ENCODE measurements at regions not wholly inside any gene's neighbourhood (a gene's known extent, or its start where the extent isn't known, plus 50 kb on each side); places are given as distances from the start of the nearest gene placed in this dataset.
"Not testable (repeated sequence)": the region's sequence is repeated elsewhere in the genome, so short reads cannot be mapped to it uniquely, and the experiment has no call there.

DNA sequence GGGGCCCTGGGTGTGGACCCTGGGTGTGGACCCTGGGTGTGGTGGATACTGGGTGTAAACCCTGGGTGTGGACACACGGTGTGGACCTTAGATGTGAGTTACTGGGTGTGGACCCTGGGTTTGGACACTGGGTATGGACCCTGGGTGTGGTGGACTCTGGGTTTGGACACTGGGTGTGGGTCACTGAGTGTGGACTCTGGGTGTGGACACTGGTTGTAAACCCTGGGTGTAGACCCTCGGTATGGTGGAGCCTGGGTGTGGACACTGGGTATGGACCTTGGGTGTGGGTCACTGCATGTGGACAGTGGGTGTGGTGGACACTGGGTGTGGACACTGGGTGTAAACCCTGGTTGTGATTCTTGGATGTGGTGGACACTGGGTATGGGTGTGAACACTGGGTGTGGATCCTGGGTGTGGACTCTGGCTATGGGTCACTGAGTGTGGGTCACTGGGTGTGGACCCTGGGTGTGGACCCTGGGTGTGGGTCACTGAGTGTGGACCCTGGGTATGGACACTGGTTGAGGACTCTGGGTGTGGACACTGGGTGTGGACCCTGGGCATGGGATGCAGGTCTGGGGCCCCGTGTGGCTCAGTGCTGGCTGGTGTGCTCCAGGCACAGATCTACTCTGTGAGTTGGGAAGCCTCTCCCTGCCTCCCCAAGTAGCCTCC, 356.2 kb downstream of the GLRX3 start:
- DNase-seq: no peak

DNA sequence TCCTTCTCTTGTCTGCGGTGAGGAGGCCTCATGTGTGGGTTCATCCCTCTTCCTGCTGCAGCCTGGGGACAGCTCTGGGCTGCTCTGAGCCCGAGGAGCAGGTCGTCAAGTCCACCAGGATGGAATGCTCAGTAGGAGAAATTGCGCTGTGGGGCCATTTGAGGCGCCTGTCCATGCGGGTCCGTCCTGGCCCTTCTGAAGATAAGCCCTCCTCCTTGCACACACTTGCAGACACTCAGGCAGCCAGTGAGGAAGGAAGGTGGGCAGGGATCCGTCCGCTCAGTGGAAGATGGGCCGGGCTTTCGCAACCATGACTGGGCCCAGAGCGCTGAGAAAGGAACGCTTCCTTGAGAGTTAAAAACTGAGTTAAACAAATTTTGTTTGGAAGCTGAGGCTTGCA, 356.8 kb downstream of the GLRX3 start:
- DNase-seq: no peak

DNA sequence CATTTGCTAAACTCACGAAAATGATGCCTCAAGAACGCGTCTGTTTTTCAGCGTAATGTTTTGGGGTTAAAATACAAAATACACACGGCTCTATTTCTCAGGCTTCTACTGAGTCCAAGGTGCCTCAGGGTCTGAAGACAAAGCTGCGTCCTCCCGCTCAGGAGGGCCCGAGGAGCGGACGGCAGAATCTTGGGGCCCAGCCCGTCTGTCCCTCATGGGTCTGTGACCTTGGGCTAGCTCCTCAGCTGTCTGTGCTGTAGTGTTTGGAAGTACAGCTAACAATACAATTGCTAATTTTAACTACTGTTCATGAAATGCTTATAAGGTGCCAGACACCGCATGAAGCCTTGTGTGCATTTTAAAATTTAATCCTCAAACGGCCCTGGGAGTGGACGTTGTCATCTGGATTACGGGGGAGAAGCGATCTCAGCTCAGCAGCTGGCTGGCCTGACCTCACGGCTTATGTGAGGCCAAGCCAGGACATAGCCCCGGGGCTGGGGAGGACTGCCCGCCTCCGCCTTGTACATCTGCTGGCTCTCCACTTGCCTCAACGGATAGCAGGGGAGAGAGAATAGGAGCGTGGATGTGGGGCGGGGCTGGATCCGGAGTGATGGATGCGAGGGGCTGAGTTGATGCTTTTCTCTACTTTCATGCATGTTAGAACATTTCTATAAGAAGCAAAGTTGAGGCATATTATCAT, 357.4 kb downstream of the GLRX3 start:
- no peak for DNase-seq

DNA sequence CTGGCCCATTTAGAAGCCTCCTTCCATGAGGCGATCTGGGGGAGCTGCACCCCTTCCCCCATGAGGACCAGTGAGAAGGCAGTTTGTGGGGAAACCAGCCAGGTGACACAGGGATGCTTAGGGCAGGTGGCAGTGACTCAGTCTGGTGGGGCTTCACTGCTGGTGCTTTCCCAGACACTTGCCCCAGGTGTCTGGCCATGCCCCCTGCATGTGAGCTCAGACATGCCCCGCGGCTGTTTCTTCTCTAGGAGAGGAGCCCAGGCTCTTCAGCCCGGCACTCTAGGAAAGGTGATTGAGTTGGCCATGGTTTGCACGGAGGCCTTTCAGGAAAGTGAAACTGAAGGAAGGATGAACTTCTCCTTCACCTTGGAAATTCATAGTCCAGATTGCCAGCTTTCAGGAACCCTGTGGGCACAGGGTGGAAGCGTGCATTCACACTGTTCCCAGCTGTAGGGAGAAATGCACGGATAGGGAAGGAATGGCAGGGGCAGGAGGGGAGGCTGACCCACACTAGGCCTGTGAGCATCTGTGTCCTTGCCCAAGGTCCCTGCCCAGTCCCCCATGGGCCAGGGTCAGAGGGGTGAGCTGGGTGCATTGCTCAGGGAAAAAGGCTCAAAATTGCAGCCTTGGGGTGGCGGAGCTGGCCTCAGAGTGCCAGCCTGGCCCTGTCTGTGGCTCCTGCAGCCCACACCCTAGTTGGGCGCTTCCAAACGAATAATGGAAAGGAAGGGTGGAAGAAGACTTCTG, 359.1 kb downstream of the GLRX3 start:
- no peak for DNase-seq

DNA sequence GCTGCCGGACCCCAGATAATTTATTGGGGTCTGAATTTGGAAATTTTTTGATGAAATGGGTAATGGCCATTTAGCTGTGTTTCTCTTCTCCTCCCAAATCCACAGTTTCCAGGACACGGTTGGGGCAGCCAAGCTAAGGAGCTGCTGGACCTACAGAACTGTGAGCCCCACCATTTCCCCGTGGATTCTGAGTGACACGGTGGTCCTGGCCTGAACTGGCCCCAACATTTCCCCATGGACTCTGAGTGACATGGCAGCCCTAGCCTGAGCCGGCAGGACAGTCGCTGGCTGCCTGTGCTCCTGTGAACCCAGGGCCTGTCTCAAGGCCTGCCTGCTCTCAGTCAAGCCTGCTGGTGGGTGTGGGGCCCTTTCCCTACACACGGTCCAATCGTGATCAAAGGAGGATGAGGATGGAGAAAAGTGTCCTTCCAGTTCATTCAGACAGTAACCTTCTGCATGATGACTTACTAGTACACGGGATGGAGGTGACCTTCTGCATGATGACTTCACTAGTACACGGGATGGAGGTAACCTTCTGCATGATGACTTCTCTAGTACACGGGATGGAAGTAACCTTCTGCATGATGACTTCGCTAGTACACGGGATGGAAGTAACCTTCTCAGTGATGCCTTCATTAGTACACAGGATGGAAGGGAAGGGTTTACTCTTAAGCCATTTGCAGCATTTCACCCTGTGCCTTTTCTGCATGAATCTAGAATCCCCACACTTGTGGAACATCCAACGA, 359.9 kb downstream of the GLRX3 start:
- DNase-seq: no peak

DNA sequence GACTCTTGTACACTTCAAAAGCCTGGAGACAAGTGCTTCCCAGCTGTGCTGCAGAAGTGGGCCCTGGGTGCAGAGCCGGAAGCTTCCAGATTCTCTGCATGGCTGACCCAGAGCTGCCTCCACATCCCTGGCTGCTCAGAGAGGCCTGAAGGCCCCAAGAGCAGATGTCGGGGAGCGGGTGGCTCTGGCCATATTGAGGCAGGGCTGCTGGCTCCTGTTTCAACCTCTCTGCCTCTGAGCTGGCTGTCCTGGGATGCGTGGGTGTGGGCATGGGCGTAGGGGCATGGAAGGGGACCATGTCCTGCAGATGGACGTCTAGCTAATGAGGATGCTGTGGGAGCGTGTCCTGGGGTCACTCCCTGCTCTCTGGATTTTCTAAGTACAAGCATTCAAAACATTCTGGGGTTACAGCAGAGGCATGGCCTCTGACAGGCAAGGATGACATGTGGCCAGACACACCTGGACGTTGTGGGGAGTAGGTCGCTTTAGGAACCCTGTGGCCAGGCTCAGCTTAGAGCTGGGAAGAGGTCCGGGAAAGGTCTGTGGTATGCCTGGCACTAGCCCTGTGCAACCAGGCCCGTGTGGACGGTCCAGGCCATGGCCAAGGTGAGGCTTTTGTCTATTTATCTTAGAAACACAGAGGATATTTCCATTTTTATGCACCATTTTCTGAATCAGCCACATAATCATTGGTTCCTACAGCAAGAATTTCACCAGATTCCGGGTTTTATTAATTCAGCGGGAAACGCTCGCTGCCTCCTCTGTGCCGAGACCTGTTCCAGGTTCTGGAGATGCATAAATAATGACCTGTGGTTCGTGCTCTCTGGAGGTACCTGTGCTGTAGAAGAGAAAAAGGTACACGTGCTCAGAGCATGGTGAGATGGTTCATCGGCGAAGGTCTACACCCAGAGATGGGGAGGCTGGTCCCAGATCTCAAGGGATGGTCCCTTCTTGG, 361.1 kb downstream of the GLRX3 start:
- DNase-seq: no peak

DNA sequence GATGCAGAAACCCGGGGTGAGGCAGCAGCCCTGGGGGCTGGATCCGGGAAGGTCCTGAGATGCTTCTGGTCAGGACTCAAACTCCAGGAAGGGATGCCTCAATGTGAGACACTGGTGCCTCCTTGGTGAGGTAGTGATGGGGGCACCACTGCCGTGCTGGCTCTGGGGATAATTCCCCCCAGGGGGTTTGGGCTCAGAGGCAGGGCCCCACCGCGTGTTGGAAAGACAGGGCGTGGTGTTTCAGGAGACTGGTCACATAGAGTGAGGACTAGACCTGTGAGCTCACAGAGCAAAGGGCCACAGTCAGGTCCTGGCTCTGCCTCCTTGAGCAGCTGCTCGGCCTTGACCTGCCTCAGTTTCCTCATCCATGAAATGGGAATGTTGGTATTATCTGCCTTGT, 361.9 kb downstream of the GLRX3 start:
- DNase-seq: no peak

DNA sequence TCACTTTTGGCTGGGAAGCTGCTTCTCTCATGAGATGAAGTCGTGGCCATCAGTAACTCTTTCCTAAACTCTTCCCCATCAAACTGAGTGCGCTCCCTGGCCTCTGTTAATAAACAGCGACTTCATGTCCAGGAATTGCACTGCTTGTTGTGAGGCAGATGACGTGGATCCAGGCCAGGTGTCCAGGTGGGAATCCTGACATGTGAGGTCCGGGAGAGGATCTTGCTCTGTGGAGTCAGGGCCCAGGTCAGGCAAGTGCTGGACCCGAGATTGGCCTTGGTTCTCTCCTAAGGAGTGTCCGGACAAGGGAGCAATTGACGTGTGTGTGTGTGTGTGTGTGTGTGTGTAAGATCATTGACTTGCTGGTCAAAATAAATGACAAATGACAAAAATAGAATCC, 362.7 kb downstream of the GLRX3 start:
- DNase-seq: no peak

DNA sequence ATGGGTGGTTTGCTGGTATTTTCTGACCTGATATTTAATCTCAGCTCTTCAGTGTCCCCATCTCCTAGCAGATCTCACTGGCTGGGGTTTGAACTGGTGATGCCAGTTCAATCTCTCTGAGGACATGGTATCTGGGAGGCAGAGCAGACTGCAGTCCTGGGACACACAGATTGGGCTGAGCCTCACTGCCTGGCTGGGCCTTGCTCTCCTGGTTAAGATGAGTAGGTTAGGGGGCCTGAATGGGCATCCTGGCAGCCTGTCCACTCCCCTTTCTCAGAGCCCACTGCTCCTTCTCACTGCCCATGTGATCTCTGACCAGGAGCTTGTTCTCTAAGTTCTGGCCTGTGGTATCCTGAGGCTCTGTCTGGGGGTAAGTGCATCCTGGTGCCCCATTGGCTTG, 363.4 kb downstream of the GLRX3 start:
- DNase-seq: no peak

DNA sequence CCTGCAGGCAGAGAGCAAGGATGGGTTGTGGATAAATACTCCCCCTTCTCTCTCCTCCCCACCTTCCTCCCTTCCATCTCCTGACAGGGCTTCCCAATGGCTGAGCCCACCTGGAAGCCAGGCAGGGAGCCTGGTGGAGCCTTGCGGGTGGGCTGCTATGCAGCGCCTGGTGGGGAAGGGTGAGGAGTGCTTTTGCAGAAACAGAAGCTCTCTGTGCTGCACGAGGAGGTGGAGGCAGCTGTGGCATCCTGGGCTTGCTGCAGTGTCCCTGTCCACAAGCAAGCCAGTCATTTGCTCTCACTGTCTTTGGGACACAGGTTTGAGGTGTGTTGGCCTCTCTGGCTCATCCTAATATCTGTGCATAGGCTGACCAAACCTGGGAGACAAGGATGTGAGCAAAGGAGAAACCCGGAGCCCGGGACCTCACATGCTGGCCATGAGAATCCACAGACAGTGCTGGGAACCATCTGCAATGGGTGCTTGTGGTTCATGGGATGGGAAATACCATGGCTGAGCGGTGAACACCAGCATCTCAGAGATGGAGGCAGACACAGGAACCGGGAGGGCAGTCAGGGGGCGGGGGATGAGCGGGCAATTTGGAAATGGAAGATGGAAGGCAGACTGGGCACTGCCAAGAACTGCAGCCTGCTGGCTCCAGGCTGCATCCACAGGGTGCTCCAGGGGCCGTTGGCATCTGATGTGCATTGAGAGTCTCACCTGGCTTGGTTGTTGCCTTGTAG, 364.2 kb downstream of the GLRX3 start:
- DNase-seq: no peak

DNA sequence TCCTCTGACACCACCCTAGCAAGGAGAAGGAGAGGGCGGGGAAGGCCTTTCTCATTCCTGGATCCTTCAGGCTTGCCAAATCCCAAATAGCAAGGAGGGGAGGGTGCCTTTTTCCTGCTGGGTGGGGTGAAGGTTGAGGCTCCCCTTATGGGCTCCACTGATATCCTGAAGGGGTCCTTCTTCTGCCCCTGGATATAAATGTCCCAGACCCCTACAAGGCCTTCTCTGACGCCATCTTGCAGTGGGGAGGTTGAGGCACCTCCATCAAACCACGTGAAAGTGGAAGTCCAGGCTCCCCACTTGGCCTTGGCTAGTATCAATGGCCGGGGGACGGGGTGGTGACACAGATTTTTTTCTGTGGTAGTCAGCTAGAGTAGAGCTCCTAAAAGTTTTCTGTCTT, 371.3 kb downstream of the GLRX3 start:
- no peak for DNase-seq

DNA sequence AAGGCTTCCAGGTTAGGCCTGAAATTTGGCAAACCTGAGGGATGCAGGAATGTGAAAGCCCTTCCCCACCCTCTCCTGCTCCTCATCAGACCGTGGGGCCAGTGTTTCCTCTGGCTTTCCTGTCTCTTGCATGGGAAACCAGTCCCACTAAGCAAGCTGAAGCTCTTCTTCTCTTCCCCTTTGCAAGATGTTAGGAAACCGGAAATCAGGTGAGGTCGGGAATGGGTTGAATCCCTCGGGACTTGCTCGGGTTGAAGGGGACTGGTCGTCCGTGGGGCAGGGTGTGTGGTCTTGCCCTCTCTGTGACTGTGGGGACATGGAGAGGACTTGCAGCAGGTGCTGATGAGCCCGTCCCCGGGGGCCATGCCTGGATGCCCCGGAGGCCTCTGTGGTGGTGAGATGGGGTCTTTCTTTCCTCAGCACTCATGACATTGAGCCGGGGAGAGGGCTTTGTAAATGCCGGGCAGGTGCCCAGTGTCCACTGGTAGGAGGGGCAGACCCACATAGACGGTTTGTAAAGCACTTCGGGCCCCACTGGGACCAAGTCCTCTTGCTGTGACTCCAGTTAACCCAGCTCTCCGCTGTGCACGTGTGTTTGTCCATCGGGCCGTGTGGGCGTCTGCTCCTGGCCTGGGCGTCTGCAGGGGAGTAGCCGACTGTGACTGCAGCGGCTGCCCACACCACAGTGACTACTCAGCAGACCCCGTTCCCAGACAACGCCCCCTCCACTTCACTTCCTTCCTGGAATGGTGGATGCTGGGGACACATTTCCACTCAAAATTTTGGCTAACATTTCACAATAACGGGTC, 373.9 kb downstream of the GLRX3 start:
- no peak for DNase-seq

DNA sequence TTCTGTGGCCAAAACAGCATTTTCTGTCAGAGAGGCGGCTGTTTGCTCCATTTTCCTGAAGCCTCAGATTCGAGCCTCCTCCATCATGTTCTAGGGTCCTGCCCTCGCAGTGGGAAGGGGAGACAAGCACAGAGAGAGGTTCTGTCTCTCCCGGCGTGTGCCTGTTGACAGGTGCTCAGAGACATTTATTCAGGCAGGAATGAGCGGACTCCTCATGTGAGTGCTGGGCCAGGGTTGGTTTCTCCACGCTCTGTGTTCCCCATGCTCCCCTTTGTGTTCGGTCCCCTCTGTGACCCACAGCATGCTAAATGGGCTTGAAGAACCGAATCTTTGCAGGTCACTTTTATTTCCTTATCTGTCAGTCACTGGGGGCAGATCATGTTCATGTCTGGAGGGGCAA, 374.6 kb downstream of the GLRX3 start:
- DNase-seq: no peak

DNA sequence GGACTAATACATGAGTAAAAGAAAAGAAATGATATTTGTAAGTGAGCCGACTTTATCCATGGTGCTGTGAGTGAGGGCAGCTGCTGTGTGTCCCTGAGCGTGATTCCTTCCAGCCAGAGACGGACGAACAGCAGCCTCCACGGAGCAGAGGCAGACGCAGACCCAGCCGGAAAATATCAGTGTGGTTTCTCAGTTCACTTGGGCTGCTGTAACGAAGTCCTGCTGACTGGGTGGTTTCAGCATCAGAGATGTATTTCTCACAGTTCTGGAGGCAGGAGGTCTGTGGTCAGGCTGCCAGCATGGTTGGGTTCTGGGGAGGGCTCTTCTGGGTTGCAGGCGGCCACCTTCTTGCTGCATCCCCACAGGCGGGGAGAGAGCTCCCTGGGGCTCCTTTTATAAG, 375.6 kb downstream of the GLRX3 start:
- no peak for DNase-seq

DNA sequence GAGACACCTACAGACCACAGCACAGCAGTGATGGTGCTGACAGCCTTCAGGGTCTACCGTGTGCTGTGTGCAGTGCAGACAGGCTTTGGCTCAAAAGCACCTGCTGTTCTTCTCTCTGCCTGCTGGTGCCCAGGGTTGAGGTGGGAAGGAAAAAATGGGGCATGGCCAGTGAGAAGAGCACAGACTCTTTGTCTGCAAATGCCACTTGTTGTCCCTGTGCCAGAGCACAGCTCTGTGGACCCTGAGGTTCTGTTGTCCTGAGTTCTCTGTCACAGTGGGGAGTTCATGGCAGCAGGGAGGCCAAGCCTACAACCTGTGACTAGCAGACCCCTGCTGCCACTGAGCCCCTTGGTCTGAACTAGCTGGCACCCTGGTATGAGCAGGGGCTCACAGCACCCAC, 376.7 kb downstream of the GLRX3 start:
- DNase-seq: no peak

DNA sequence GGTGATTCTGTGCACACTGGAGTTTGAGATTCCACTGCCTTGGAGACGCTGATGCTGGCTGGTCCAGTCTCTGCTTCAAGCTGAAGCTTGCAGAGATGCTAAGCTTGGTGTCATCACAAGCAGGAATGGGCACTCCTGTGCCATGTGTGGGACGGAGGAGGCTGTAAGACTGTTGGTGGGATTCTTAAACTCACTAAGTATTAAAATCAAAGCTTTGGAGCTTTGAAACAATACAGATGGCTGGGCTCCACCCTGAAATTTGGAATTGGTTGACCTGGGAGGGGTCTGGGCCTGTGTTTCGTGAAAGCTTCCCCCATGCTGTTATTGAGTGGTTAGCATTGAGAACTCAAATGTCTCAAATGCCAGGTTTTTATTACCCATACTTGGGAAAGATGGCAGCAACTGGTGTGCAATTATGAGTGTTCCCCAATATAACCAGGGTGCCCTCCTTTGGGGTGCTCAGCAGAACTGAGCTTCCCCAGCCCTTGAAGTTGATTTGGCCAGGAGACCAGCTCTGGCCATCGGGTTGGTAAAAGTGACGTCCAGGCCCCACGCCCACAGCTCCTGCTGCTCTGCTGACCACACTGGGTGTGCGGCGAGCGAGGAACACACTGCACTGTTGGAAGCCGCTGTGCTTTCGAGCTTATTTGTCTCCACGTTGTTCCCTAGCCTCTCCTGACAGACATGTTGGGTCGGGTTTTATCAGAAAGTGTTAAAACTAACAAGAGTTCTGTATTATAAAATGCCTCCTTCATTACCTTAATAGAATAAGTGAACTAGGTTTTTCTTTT, 377.7 kb downstream of the GLRX3 start:
- no peak for DNase-seq

DNA sequence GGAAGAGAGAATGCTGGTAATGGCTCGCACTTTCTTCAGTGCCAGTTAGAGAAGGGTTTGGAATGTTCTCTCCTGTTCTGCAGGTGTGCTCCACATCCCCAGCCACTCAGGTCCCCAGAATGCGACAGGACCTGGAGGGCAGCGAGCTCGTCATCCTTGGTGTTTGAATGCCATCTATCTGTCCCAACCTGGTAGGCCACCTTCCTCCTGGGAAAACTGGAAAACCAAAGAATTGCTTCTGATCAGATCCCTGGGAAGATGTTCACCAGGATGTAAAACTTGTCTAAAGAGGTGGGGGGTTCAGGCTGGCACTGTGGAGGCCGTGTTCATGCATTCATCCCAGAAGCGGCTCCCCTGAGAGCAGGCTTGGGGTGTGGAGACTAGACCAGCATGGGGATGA, 379.5 kb downstream of the GLRX3 start:
- no peak for DNase-seq

DNA sequence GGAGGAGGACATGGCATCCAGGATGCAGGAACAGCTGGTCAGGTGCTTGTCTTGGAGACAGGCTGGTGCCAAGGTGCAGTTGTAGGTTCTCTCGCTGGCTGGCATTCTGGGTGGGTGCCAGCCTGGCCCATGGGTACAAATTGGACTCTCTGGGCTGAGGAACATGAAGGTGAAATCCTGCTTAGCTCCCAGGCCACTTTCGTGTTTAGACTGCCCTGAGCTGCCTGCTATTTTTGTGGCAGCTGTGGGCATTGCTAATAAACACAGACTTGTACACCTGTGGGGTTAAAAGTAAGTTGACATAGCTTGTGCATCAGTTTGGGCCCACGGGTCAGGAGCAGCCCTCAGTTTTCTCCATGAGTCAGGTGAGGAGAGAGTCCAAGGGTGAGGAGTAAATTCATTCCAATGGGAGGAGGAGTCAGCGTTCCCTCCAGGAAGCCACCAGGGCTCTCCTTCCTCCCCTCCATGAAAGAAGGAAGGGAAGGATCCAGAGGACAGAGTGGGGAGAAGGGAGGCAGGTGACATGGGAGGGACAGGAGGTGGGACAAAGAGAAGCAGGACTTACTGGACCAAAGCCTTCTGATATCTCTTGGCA, 380.0 kb downstream of the GLRX3 start:
- no peak for DNase-seq

DNA sequence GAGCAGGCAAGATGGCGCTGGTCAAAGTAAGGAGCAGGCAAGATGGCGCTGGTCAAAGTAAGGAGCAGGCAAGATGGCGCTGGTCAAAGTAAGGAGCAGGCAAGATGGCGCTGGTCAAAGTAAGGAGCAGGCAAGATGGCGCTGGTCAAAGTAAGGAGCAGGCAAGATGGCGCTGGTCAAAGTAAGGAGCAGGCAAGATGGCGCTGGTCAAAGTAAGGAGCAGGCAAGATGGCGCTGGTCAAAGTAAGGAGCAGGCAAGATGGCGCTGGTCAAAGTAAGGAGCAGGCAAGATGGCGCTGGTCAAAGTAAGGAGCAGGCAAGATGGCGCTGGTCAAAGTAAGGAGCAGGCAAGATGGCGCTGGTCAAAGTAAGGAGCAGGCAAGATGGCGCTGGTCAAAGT, 382.7 kb downstream of the GLRX3 start:
- DNase-seq: not testable (repeated sequence)
